ENCODE measurements at regions not wholly inside any gene's neighbourhood (a gene's known extent, or its start where the extent isn't known, plus 50 kb on each side); places are given as distances from the start of the nearest gene placed in this dataset.

DNA sequence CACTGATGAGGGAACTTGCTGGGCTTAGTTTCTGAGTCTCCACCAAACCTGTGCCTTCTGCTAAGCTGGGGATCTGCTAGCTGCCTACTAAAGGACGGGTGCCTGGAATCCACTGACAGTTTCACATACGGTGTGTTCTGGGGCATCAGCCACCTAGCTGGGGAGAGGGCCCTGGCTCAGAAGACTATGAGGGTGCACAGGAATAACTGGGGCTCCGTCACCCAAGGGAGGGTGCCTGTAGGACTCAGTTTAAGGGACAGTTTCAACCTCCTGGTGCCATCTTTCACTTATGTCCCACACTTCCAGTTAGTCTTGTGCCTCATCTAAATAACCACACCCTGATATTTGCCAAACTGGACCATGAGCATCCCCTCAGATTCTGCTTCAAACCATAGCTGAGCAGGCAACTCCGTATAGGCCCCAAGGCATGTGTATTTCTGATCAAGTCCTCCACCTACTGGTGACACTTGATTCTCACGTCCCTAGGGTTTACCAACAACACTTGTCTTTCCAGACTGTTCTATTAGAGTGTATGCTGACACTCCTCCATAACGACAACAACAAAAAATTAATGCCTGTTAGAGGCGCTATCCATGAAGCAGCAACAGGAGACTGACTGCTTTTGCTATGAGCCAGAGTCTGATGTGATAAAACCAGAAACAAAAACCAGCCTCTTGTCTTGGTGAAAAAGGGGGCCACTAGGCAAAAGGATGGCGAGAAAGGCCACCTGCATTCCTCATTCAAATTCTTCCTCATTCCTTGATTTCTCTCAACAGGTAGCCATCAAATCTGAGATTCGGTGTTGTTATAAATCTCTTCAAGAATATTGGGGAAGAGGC is 55.0 kb upstream of the PAXBP1 start:
- no peak for TF ChIP-seq POLR2A (IDR thresholded peaks at IDR 0.05)
- TF ChIP-seq, protein P1, sequence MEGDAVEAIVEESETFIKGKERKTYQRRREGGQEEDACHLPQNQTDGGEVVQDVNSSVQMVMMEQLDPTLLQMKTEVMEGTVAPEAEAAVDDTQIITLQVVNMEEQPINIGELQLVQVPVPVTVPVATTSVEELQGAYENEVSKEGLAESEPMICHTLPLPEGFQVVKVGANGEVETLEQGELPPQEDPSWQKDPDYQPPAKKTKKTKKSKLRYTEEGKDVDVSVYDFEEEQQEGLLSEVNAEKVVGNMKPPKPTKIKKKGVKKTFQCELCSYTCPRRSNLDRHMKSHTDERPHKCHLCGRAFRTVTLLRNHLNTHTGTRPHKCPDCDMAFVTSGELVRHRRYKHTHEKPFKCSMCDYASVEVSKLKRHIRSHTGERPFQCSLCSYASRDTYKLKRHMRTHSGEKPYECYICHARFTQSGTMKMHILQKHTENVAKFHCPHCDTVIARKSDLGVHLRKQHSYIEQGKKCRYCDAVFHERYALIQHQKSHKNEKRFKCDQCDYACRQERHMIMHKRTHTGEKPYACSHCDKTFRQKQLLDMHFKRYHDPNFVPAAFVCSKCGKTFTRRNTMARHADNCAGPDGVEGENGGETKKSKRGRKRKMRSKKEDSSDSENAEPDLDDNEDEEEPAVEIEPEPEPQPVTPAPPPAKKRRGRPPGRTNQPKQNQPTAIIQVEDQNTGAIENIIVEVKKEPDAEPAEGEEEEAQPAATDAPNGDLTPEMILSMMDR (IDR thresholded peaks at IDR 0.05 in 8 of 11, conservative IDR thresholded peaks at IDR 0.05 in 3 of 11): peak; percentile 10 to 72 (median 44)

Measured in spleen (tissue), 7 donors.